ENCODE measurements at regions not wholly inside any gene's neighbourhood (a gene's known extent, or its start where the extent isn't known, plus 50 kb on each side); places are given as distances from the start of the nearest gene placed in this dataset.

GRCh38 chr6:79782792-79783580 is 151.9 kb downstream of the SH3BGRL2 start:
- TF ChIP-seq CTCF (IDR thresholded peaks at IDR 0.05; ENCODE audit: low read depth, low read length, missing input control) (no peak), REST (IDR thresholded peaks at IDR 0.05) (no peak), YY1 (IDR thresholded peaks at IDR 0.05) (no peak), FOXA2 (IDR thresholded peaks at IDR 0.05) (no peak), RAD21 (IDR thresholded peaks at IDR 0.05) (no peak), HNF4G (IDR thresholded peaks at IDR 0.05) (no peak), GABPA (IDR thresholded peaks at IDR 0.05 in 1 of 2, conservative IDR thresholded peaks at IDR 0.05 in 1 of 2) (no peak), SP1 (IDR thresholded peaks at IDR 0.05) (no peak), ATF3 (IDR thresholded peaks at IDR 0.05) (no peak), TAF1 (conservative IDR thresholded peaks at IDR 0.05) (no peak), HNF4A (conservative IDR thresholded peaks at IDR 0.05) (no peak), RXRA (IDR thresholded peaks at IDR 0.05) (no peak), FOXA1 (IDR thresholded peaks at IDR 0.05) (no peak)
- TF ChIP-seq, protein P1, sequence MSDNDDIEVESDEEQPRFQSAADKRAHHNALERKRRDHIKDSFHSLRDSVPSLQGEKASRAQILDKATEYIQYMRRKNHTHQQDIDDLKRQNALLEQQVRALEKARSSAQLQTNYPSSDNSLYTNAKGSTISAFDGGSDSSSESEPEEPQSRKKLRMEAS (IDR thresholded peaks at IDR 0.05): no peak
- 87% methylated on average over 5 of the region's 5 CpGs for WGBS
- H3K27ac ChIP-seq (ENCODE audit: low read depth in 1 of 2, low read length in 2 of 2): no peak overlapping the region

GRCh38 chr6:79781916-79782315 is 150.8 kb downstream of the SH3BGRL2 start:
- 95% methylated on average over 4 of the region's 4 CpGs for WGBS
- H3K27ac ChIP-seq (ENCODE audit: low read depth in 1 of 2, low read length in 2 of 2): no peak overlapping the region
- TF ChIP-seq RAD21 (IDR thresholded peaks at IDR 0.05) (no peak), REST (IDR thresholded peaks at IDR 0.05) (no peak), RXRA (IDR thresholded peaks at IDR 0.05) (no peak), EGR1 (IDR thresholded peaks at IDR 0.05; ENCODE audit: low read depth in 2 of 2) (no peak), HNF4G (IDR thresholded peaks at IDR 0.05) (no peak), CTCF (IDR thresholded peaks at IDR 0.05; ENCODE audit: low read depth, low read length, missing input control) (no peak), NR2F2 (IDR thresholded peaks at IDR 0.05) (no peak), FOXA2 (IDR thresholded peaks at IDR 0.05) (no peak), SP1 (IDR thresholded peaks at IDR 0.05) (no peak), FOXA1 (IDR thresholded peaks at IDR 0.05) (no peak), HNF4A (conservative IDR thresholded peaks at IDR 0.05) (no peak)
- TF ChIP-seq, protein P1 (IDR thresholded peaks at IDR 0.05): no peak

More at GRCh38 chr6:79782792-79783580, 151.9 kb downstream of the SH3BGRL2 start:
- H3K4me1 ChIP-seq (ENCODE audit: control insufficient read depth in 4 of 4, insufficient read depth in 4 of 4, low read length in 3 of 4): peaks cover 0 to 9% (median 2%) of the 10 kb centered on the region in 4 donors
- H3K4me3 ChIP-seq (ENCODE audit: low read depth in 1 of 3, low read length in 3 of 3): no peak overlapping the region
- no peaks in the 10 kb centered on the region for H3K27me3 ChIP-seq (ENCODE audit: control insufficient read depth in 4 of 4, insufficient read depth in 4 of 4, low read length in 3 of 4)
- no peaks in the 10 kb centered on the region for H3K9me3 ChIP-seq (ENCODE audit: control insufficient read depth in 4 of 4, low read length in 3 of 4)
- H3K9ac ChIP-seq (ENCODE audit: low read depth in 1 of 2, low read length in 2 of 2): no peak overlapping the region
- no peak for DNase-seq (ENCODE audit: low spot score)
- H3K36me3 ChIP-seq (ENCODE audit: control insufficient read depth in 4 of 4, insufficient read depth in 3 of 4, low read depth in 1 of 4, low read length in 3 of 4): no peaks in the 10 kb centered on the region

More at GRCh38 chr6:79781916-79782315, 150.8 kb downstream of the SH3BGRL2 start:
- no peak for DNase-seq (ENCODE audit: low spot score)
- Histone ChIP-seq H3K9me3 (ENCODE audit: control insufficient read depth in 4 of 4, low read length in 3 of 4) (no peaks in the 10 kb centered on the region), H3K36me3 (ENCODE audit: control insufficient read depth in 4 of 4, insufficient read depth in 3 of 4, low read depth in 1 of 4, low read length in 3 of 4) (no peaks in the 10 kb centered on the region), H3K4me3 (ENCODE audit: low read depth in 1 of 3, low read length in 3 of 3) (no peak overlapping the region), H3K4me1 (ENCODE audit: control insufficient read depth in 4 of 4, insufficient read depth in 4 of 4, low read length in 3 of 4) (peaks cover 0 to 9% (median 2%) of the 10 kb centered on the region in 4 donors), H3K27me3 (ENCODE audit: control insufficient read depth in 4 of 4, insufficient read depth in 4 of 4, low read length in 3 of 4) (no peaks in the 10 kb centered on the region), H3K9ac (ENCODE audit: low read depth in 1 of 2, low read length in 2 of 2) (no peak overlapping the region)
